Tibial nerve (tissue), 4 donors: ENCODE measurements at regions not wholly inside any gene's neighbourhood (a gene's known extent, or its start where the extent isn't known, plus 50 kb on each side); places are given as distances from the start of the nearest gene placed in this dataset.

Experiments
- CTCF ChIP-seq, 5 experiments: fragments of 200-600 bp in 3 of 5; fragments of 450-650 bp in 2 of 5; sonication (generic) in 3 of 5; IDR thresholded peaks; one replicate each; pipeline ENCODE4 v1.5.1; 2016 to 2019; ENCODE audit warnings: antibody characterized with exemption in 5 of 5, mild to moderate bottlenecking in 3 of 5, moderate library complexity in 2 of 5
- EP300 ChIP-seq, 2 donors: sonication (generic); formaldehyde crosslinking; IDR thresholded peaks; one replicate each; pipeline ENCODE4 v1.6.1; 2017; ENCODE audit warnings: antibody characterized with exemption in 2 of 2, mild to moderate bottlenecking in 1 of 2
- POLR2A ChIP-seq, 2 donors: fragments of 450-650 bp; IDR thresholded peaks; one replicate each; pipeline ENCODE4 v1.6.1; 2017; ENCODE audit warnings: antibody characterized with exemption in 2 of 2, mild to moderate bottlenecking in 2 of 2, moderate library complexity in 2 of 2

- TF ChIP-seq CTCF (IDR thresholded peaks at IDR 0.05), result no peak
- no peak for TF ChIP-seq POLR2A (IDR thresholded peaks at IDR 0.05)
- TF ChIP-seq EP300 (IDR thresholded peaks at IDR 0.05), result no peak
Measured at GRCh38 chr1:189121941-189122340, 1355.7 kb downstream of the BRINP3 start.
